ENCODE measurements at regions not wholly inside any gene's neighbourhood (a gene's known extent, or its start where the extent isn't known, plus 50 kb on each side); places are given as distances from the start of the nearest gene placed in this dataset.

- intact Hi-C loops (cut with micrococcal nuclease) = no loop called here
- ChIA-PET CTCF (no interaction called here), POLR2A (interaction anchor here (1.1 to 1.5 kb wide), 2 partner anchors 59 to 258 kb away, joined by 5 to 7 read pairs; partner anchors contain the start of gene LSG1)
- no peaks in the 10 kb centered on the region for H3K27me3 Mint-ChIP-seq (ENCODE audit: insufficient read depth, unreplicated experiment)
- no peak overlapping the region for H3K4me3 Mint-ChIP-seq (ENCODE audit: unreplicated experiment)
- H3K9me3 Mint-ChIP-seq (ENCODE audit: unreplicated experiment) = no peaks in the 10 kb centered on the region
- no peaks in the 10 kb centered on the region for H3K36me3 Mint-ChIP-seq (ENCODE audit: insufficient read depth, unreplicated experiment)
- DNase-seq (ENCODE audit: unreplicated experiment) = peak; percentile 75
- no peak overlapping the region for H3K27ac Mint-ChIP-seq (ENCODE audit: low read depth, unreplicated experiment)
- TF ChIP-seq CTCF (IDR thresholded peaks at IDR 0.05; ENCODE audit: unreplicated experiment) = no peak
- peaks cover 8% of the 10 kb centered on the region for H3K4me1 Mint-ChIP-seq (ENCODE audit: insufficient read depth, unreplicated experiment)
- BruUV-seq (replicated peaks) = no TSS peak
Observed at GRCh38 chr3:194930377-194931204, 244.9 kb downstream of the FAM43A start.

GRCh38 chr3:194931347-194931746 lies 245.7 kb downstream of the FAM43A start:
- intact Hi-C loops (cut with micrococcal nuclease) = no loop called here
- Mint-ChIP-seq H3K4me1 (ENCODE audit: insufficient read depth, unreplicated experiment) (peaks cover 8% of the 10 kb centered on the region), H3K36me3 (ENCODE audit: insufficient read depth, unreplicated experiment) (no peaks in the 10 kb centered on the region), H3K27ac (ENCODE audit: low read depth, unreplicated experiment) (no peak overlapping the region), H3K27me3 (ENCODE audit: insufficient read depth, unreplicated experiment) (no peaks in the 10 kb centered on the region), H3K9me3 (ENCODE audit: unreplicated experiment) (no peaks in the 10 kb centered on the region), H3K4me3 (ENCODE audit: unreplicated experiment) (no peak overlapping the region)
- TF ChIP-seq CTCF (IDR thresholded peaks at IDR 0.05; ENCODE audit: unreplicated experiment) = no peak
- BruUV-seq (replicated peaks) = no TSS peak
- POLR2A ChIA-PET = interaction anchor here (1.1 to 1.5 kb wide), 2 partner anchors 60 to 259 kb away, joined by 5 to 7 read pairs; partner anchors contain the start of gene LSG1
- DNase-seq (ENCODE audit: unreplicated experiment) = no peak
- CTCF ChIA-PET = no interaction called here

- ChIA-PET CTCF (no interaction called here), POLR2A (no interaction called here)
- Mint-ChIP-seq H3K4me1 (ENCODE audit: insufficient read depth, unreplicated experiment) (peaks cover 8% of the 10 kb centered on the region), H3K27me3 (ENCODE audit: insufficient read depth, unreplicated experiment) (no peaks in the 10 kb centered on the region), H3K4me3 (ENCODE audit: unreplicated experiment) (no peak overlapping the region), H3K36me3 (ENCODE audit: insufficient read depth, unreplicated experiment) (no peaks in the 10 kb centered on the region), H3K9me3 (ENCODE audit: unreplicated experiment) (no peaks in the 10 kb centered on the region), H3K27ac (ENCODE audit: low read depth, unreplicated experiment) (no peak overlapping the region)
- BruUV-seq (replicated peaks) = no TSS peak
- intact Hi-C loops (cut with micrococcal nuclease) = no loop called here
- no peak for DNase-seq (ENCODE audit: unreplicated experiment)
- TF ChIP-seq CTCF (IDR thresholded peaks at IDR 0.05; ENCODE audit: unreplicated experiment) = no peak
Observed at GRCh38 chr3:194931865-194932264, 246.2 kb downstream of the FAM43A start.

GRCh38 chr3:194933465-194933864 lies 247.8 kb downstream of the FAM43A start:
- POLR2A ChIA-PET = no interaction called here
- no peak overlapping the region for H3K27ac Mint-ChIP-seq (ENCODE audit: low read depth, unreplicated experiment)
- H3K9me3 Mint-ChIP-seq (ENCODE audit: unreplicated experiment) = no peaks in the 10 kb centered on the region
- H3K4me3 Mint-ChIP-seq (ENCODE audit: unreplicated experiment) = no peak overlapping the region
- DNase-seq (ENCODE audit: unreplicated experiment) = no peak
- no peaks in the 10 kb centered on the region for H3K27me3 Mint-ChIP-seq (ENCODE audit: insufficient read depth, unreplicated experiment)
- H3K4me1 Mint-ChIP-seq (ENCODE audit: insufficient read depth, unreplicated experiment) = peaks cover 8% of the 10 kb centered on the region
- no TSS peak for BruUV-seq (replicated peaks)
- intact Hi-C loops (cut with micrococcal nuclease) = no loop called here
- TF ChIP-seq CTCF (IDR thresholded peaks at IDR 0.05; ENCODE audit: unreplicated experiment) = no peak
- H3K36me3 Mint-ChIP-seq (ENCODE audit: insufficient read depth, unreplicated experiment) = no peaks in the 10 kb centered on the region
- CTCF ChIA-PET = interaction anchor here (0.6 kb wide), 2 partner anchors 112 to 336 kb away, joined by 4 read pairs; no protein-coding TSS in a partner anchor

Measured in MCF 10A (cell line).